ENCODE measurements at regions not wholly inside any gene's neighbourhood (a gene's known extent, or its start where the extent isn't known, plus 50 kb on each side); places are given as distances from the start of the nearest gene placed in this dataset.
"Not testable (repeated sequence)": the region's sequence is repeated elsewhere in the genome, so short reads cannot be mapped to it uniquely, and the experiment has no call there.

DNA sequence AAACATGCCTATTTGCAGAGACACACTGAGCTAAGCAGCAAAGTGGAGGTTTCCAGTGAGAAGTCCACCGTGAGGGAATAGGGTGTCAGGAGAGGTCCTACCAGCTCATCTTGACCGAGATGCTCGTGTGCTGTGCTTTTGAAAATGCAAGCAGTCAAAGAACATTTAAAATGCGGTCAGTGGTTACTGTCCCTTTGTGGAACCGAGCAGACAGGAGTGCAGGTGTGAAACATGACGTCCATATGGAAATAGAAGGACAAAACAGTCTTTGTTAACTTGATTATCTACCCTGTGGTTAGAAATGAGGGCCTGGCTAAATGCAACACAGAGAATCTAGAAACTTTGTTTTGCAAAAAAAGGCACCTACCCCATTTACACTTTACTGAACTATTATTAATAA, 473.3 kb downstream of the SPATA31A6 start:
- H3K9me3 ChIP-seq (ENCODE audit: control insufficient read depth, low read length, poor library complexity, severe bottlenecking); H3K4me1 Mint-ChIP-seq; H3K4me3 Mint-ChIP-seq; H3K36me3 Mint-ChIP-seq (ENCODE audit: low read depth); H3K27ac Mint-ChIP-seq; H3K27me3 Mint-ChIP-seq; DNase-seq; ATAC-seq: not testable (repeated sequence)

DNA sequence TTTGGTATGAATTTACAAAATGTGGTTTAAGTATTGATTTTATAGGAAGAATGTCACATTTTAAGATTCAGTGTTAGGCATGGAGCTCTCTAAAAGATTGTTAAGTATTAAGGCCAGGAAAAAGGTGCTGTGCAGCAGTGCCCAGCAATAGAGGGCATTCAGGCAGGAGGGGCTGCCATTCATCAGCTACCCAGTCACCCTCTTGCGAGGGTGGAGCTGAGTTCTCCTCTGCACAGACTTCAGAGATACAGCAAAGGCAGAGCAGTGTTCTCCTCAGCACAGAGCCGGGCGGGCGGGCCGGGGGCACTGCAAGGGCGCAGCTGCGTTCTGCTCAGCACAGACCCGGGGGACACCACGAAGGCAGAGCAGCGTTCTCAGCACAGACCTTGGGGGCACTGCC, 474.0 kb downstream of the SPATA31A6 start:
- not testable (repeated sequence) for H3K9me3 ChIP-seq (ENCODE audit: control insufficient read depth, low read length, poor library complexity, severe bottlenecking)

DNA sequence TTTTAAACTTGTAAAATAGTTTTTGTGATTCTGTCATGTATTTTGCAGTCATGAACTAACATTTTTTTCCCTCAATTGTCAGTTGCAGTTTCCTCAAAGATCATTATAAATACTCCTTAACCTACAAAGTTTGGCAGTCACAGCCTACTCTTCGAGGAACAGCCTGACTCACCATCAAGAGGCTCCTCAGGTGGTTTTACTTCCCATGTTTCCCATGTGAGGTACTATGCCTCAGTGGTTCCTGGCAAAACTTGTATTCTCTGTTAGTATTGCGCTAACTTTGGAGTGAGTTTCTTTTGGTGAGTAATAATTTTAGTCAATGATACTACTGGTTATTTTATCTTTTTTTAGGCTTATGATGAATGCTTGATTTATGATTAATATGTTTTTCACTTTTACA, 513.7 kb downstream of the SPATA31A6 start:
- H3K9me3 ChIP-seq (ENCODE audit: control insufficient read depth, low read length, poor library complexity, severe bottlenecking); H3K36me3 Mint-ChIP-seq (ENCODE audit: low read depth); H3K4me3 Mint-ChIP-seq; H3K4me1 Mint-ChIP-seq; H3K27ac Mint-ChIP-seq; ATAC-seq; H3K27me3 Mint-ChIP-seq; DNase-seq: not testable (repeated sequence)

More for the DNA sequence above, 474.0 kb downstream of the SPATA31A6 start:
- not testable (repeated sequence) for H3K27ac Mint-ChIP-seq; ATAC-seq; H3K27me3 Mint-ChIP-seq; H3K4me3 Mint-ChIP-seq; H3K36me3 Mint-ChIP-seq (ENCODE audit: low read depth); H3K4me1 Mint-ChIP-seq; DNase-seq

DNA sequence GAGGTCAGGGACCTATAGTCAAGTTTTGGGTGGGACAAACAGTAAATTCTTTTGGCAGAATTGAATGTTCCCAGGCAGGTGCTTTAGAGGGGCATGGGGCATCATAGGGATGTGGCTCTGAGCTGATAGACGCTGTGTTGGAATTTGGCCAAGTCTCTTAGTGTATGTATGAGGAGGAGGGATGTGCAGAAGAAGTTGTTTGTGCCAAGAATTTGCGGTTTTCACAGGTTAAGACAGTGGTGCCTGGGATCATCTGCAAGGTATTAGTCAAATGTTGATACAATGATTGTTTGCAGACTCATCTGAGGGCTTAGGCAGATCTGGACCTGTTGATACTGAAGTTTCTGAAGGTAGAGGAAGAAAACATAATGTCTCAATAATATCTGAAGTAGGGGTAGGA, 519.4 kb downstream of the SPATA31A6 start:
- ATAC-seq; H3K36me3 Mint-ChIP-seq (ENCODE audit: low read depth); H3K4me3 Mint-ChIP-seq; H3K9me3 ChIP-seq (ENCODE audit: control insufficient read depth, low read length, poor library complexity, severe bottlenecking); H3K27ac Mint-ChIP-seq; DNase-seq; H3K27me3 Mint-ChIP-seq; H3K4me1 Mint-ChIP-seq: not testable (repeated sequence)

DNA sequence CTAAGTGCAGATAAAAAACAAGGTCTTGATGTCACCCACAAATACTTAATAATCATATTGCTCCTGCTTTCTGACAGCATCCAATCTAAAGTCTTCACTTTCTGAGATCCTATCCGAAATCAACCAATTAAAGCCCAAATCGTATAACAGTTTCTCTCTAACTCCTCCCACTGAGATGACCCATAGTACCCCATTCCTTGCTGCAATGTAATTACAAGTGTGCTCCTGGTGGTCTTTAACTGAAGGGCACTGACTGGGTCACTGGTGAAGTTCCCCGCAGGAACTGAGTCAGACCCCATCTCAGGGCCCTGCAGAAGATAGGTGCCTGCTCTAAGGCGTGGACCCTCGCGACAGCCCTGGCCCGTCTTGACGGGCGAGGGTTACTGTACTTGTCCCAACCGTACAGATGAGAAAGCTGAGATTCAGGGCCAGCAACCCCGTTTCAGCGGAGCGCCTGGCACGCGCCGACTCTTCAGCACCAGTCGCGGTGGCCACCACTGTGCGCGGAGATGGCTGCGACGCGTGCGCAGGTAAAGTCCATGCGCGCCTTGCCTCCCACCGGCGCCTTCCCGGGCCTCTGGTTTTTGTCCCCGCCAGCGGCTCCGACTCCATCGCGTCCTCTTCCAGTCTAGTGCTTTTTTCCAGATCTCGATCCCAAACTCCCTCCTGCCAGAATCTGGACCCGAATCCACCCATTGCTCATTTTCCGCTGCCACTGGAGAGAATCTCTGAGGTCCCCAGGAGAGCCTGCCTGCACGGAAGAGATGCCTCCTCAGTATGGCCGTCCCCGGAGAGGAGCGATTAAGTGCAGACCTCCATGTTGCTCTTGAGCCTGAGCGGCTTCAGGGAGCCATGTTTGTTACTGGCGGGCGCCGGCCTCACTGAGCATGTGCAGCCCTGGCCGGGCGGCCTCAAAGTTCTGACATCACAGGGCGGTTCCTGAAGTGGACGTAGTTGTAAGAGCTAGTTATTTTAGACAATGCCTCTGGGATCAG, 541.7 kb downstream of the SPATA31A6 start:
- ATAC-seq; H3K27me3 Mint-ChIP-seq; DNase-seq; H3K9me3 ChIP-seq (ENCODE audit: control insufficient read depth, low read length, poor library complexity, severe bottlenecking); H3K36me3 Mint-ChIP-seq (ENCODE audit: low read depth); H3K4me3 Mint-ChIP-seq; H3K4me1 Mint-ChIP-seq; H3K27ac Mint-ChIP-seq: not testable (repeated sequence)

DNA sequence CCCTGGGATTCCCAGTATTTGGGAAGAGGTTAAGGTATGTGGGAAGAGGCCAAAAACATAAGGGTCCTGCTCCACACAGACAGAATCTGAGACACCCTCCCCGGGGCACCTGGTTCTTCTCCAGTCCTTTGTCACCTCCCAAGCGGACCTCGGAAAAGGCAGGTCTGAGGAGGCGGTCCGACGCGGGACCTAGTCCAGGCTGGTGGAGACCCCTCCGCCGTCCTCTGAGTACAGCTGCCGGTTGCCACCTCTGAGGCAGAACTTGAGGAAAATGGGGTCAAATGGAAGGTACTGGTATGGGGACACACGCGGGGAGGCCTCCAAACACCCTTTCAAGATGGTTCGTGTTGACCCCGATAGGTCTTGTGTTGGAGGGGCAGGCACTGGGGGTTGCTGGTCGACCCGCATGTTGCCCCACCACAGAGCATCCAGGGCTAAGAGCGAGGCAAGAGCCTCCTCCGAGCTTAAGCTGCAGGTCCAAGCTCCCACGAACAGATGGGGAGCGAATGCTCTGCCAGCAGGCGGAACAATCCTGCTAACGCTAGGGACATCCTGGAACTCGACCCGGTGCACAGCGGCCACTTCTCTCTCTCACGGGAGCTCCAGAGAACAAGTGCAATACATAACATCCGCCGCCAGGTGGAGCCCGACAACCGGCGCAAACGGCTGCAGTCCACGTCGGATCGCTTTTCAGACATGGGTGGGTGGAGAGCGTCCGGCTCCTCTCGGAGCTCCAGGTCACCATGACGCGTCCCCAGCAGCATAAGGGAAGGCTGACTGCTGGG, 559.8 kb downstream of the SPATA31A6 start:
- DNase-seq = peak; percentile 11 to 39 (median 26)
- not testable (repeated sequence) for H3K27ac Mint-ChIP-seq; H3K36me3 Mint-ChIP-seq (ENCODE audit: low read depth); H3K4me3 Mint-ChIP-seq; H3K27me3 Mint-ChIP-seq; H3K4me1 Mint-ChIP-seq; ATAC-seq; H3K9me3 ChIP-seq (ENCODE audit: control insufficient read depth, low read length, poor library complexity, severe bottlenecking)

DNA sequence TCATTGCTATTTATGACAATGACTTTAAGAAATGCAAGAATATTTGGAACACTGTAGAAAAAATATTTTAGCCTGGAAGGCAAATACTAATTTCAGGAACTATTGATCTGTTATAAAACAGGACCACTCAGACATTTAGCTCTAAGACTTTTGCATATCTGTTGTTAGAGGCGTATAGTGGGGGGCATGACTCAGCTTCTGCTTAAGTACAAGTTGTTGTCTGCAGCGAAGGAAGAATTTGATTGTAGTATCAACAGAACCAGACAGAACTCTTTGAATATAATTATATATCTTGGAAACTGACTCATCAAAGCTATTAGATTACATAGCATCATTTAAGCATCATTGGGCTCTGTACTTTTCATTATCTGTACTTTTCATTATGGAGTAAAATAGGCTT, 573.8 kb downstream of the SPATA31A6 start:
- not testable (repeated sequence) for DNase-seq; H3K4me3 Mint-ChIP-seq; H3K4me1 Mint-ChIP-seq; H3K36me3 Mint-ChIP-seq (ENCODE audit: low read depth); H3K27me3 Mint-ChIP-seq; H3K9me3 ChIP-seq (ENCODE audit: control insufficient read depth, low read length, poor library complexity, severe bottlenecking); ATAC-seq; H3K27ac Mint-ChIP-seq

DNA sequence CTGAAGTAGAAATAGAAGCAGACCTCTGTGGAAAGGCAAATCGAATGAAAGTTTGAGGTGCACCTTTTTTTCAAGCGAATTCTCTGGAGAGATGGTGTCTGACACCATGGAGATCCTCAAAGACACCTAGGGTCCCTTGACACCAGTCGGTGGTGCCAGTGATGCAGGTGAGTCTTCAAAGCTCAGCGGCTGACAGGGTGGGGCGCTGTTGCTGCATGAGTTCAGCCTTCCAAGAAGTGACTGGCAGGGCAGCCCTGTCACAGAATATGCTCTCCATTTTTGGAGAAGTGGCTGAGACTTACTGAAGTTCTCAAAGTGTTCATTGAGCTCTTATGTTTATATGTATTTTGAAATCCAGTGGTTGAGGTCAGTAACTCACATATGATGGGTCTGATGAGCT, 575.9 kb downstream of the SPATA31A6 start:
- ATAC-seq = not testable (repeated sequence)

DNA sequence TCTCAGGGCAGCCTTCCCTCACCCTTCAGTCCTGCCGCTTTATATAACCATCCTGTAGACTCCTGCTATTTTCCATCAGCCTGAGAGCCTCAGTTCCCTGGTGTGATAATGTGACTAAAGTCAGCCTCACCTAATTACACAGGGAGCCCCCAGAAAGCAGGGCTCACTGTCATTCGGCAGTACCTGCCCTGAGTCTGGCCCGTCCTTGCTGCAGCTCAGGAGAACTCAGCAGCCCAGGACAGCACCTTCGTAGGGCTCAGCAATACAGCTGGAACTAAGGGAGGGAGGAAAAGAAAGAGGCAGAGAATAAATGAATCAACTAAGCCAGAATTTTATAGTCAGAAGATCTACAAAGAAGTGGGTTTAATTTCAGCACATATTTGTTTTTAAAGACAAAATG, 598.7 kb downstream of the SPATA31A6 start:
- not testable (repeated sequence) for DNase-seq; H3K36me3 Mint-ChIP-seq (ENCODE audit: low read depth); H3K27ac Mint-ChIP-seq

More for the DNA sequence above, 575.9 kb downstream of the SPATA31A6 start:
- DNase-seq; H3K27me3 Mint-ChIP-seq; H3K9me3 ChIP-seq (ENCODE audit: control insufficient read depth, low read length, poor library complexity, severe bottlenecking); H3K36me3 Mint-ChIP-seq (ENCODE audit: low read depth); H3K27ac Mint-ChIP-seq; H3K4me1 Mint-ChIP-seq; H3K4me3 Mint-ChIP-seq: not testable (repeated sequence)

DNA sequence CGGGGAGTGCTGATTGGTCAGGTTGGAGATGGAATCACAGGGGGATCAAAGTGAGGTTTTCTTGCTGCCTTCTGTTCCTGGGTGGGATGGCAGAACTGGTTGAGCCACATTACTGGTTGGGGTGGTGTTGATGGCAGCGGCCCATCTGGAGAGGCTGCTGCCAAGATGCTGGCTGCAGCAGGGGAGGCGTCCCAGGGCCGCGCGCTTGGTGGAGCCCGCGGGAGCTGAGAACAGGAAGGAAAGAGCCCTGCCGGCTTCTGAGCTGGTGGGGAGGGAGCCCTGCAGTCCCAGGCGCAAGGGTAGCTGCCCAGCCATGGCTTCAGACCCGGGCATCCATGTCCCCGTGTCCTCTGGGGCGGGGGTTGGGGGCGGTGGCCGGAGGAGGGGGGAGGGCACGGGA, 609.3 kb downstream of the SPATA31A6 start:
- not testable (repeated sequence) for H3K9me3 ChIP-seq (ENCODE audit: control insufficient read depth, low read length, poor library complexity, severe bottlenecking); DNase-seq; H3K4me1 Mint-ChIP-seq; H3K27ac Mint-ChIP-seq; H3K4me3 Mint-ChIP-seq; ATAC-seq; H3K36me3 Mint-ChIP-seq (ENCODE audit: low read depth); H3K27me3 Mint-ChIP-seq

More for the DNA sequence above, 598.7 kb downstream of the SPATA31A6 start:
- not testable (repeated sequence) for H3K27me3 Mint-ChIP-seq; H3K4me1 Mint-ChIP-seq; H3K9me3 ChIP-seq (ENCODE audit: control insufficient read depth, low read length, poor library complexity, severe bottlenecking); ATAC-seq; H3K4me3 Mint-ChIP-seq

DNA sequence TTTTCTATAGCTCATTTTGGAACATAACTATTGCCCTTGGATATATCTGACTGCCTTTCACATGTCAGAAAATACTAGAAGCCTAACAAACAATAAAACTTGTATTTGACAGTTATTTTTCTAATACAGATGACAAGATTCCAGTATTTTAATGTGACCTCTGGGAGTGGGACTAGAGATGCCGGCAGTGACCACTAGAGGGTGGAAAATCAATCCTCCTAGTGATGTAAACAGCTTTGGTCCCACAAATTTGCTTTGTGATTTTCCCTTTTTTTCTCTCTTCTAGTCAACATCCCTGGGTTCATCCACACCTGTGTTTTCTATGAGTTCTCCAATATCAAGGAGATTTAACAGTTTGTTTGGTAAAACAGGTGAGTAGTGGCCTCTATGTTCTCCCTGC, 615.1 kb downstream of the SPATA31A6 start:
- ATAC-seq; H3K4me1 Mint-ChIP-seq; H3K36me3 Mint-ChIP-seq (ENCODE audit: low read depth); H3K4me3 Mint-ChIP-seq; DNase-seq; H3K9me3 ChIP-seq (ENCODE audit: control insufficient read depth, low read length, poor library complexity, severe bottlenecking); H3K27ac Mint-ChIP-seq; H3K27me3 Mint-ChIP-seq: not testable (repeated sequence)

DNA sequence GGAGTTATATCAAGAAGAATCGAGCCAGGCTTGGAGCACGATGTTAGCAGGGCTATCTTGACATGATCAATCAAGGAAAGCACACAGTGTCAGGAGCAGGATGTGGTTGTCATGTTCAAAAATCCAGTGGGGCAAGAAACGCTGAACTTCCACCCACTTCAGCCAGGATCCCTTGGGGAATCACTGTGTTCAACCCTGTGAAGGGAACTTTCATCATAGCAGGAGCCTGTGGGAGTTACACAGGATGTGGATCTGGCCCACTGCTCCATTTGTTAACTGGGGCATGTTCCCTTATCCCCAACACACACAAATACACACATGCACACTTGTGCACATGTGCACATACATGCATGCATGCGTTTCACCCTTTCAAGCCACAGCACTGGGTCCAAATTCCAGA, 619.3 kb downstream of the SPATA31A6 start:
- not testable (repeated sequence) for H3K27me3 Mint-ChIP-seq; H3K4me1 Mint-ChIP-seq; H3K9me3 ChIP-seq (ENCODE audit: control insufficient read depth, low read length, poor library complexity, severe bottlenecking); H3K4me3 Mint-ChIP-seq; H3K27ac Mint-ChIP-seq; DNase-seq; ATAC-seq; H3K36me3 Mint-ChIP-seq (ENCODE audit: low read depth)

DNA sequence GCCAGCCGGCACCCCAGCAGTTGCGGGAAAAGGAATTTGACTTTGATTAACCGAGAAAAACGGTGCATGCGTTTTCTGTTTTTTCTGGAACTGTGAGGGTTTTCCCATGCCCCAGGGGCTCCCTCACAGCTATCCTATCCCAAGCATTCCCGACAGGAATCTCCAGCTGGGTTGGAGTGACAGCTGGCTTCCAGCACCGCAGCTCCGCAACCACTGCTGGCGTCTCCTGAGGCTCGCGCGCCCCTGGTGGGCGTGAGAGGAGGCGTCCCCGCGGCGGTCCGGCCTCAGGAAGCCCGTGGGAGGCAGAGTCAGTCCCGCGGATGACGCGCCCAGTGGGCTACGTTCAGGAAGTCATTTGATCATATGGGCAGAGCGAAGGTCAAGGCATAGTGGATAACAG, 623.2 kb downstream of the SPATA31A6 start:
- not testable (repeated sequence) for DNase-seq; H3K27me3 Mint-ChIP-seq; H3K4me3 Mint-ChIP-seq; ATAC-seq; H3K4me1 Mint-ChIP-seq; H3K9me3 ChIP-seq (ENCODE audit: control insufficient read depth, low read length, poor library complexity, severe bottlenecking); H3K36me3 Mint-ChIP-seq (ENCODE audit: low read depth); H3K27ac Mint-ChIP-seq
